GM19043 (cell line): ENCODE measurements at regions not wholly inside any gene's neighbourhood (a gene's known extent, or its start where the extent isn't known, plus 50 kb on each side); places are given as distances from the start of the nearest gene placed in this dataset.

Experiments
- ATAC-seq: cut with Tn5 transposase; IDR thresholded peaks from one replicate; pipeline ENCODE4 v1.9.1; 2021; ENCODE audit warnings: low read depth; ENCODE audit not compliant: unreplicated experiment

DNA sequence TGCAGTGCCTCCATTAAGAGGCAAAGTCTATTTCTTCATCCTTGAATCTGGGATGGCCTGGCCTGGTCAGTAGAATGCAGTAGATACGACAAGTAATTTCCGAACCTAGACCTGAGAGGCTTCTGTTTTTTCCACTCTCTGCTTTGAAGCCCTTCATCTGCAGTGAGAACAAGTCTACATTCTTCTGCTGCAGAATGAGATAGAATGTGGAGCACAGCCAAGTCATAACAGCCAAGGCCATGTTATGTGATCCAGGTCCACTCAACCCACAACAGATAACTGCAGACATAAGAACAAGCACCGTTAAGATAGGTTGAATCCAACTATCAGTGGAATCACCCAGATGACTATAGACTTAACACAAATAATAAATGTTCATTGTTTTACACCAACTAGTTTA is 1297.7 kb downstream of the C4orf33 start:
- no peak for ATAC-seq

DNA sequence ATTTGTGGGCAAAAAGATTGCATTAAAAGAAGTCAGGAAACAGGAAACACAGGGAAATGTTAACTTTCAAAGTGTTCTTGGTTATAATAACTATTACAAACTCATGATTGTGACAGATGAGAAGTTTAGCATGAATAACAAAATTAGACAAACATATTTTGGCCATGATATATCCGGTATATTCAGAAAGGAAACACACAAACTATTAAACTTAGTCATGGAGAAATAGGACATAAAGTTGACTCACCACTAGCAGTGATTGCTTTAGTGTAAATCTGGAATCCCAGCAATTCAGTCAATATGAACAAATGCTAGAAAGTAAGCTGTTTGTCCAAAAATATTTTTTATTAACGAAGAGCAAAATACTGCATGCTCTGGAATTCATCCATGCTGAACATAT is 1299.9 kb downstream of the C4orf33 start:
- no peak for ATAC-seq

DNA sequence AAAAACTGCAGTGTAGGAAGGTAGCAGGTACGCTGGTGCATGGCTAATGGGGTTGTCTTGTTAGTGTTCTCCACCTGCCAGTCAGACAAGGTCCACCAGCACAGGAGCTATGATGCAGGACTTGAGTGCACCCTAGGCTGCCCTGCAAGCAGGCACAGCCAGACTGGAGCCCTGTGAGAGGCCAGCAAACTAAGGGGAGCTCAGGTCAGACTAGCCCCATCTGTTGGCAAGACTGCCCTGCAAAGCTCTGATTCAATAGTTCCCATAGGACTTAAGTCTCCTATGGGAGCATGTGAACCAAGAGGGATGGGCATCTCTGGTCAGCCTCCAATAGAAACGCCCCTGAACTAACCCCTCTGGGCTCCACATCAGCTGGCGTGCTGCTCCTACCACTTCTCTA is 1307.3 kb downstream of the C4orf33 start:
- ATAC-seq, result no peak

DNA sequence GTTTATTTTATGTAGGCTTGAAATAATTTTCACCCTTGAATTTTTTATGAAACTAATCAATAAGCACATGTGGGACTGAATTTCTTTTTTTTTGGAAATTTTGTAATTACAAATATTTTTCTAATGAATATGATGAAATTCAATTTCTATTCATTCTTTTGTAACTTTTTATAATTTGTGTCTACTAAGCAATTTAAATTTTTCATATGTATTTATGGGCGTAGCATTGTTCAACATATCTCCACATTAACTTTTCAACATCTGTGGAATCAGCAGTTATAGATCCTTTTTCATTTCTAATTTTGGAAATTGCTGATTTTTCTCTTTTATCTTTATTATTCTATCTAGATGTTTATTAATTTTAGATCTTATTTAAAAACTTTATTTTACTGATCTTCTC is 1320.3 kb downstream of the C4orf33 start:
- ATAC-seq, result no peak

DNA sequence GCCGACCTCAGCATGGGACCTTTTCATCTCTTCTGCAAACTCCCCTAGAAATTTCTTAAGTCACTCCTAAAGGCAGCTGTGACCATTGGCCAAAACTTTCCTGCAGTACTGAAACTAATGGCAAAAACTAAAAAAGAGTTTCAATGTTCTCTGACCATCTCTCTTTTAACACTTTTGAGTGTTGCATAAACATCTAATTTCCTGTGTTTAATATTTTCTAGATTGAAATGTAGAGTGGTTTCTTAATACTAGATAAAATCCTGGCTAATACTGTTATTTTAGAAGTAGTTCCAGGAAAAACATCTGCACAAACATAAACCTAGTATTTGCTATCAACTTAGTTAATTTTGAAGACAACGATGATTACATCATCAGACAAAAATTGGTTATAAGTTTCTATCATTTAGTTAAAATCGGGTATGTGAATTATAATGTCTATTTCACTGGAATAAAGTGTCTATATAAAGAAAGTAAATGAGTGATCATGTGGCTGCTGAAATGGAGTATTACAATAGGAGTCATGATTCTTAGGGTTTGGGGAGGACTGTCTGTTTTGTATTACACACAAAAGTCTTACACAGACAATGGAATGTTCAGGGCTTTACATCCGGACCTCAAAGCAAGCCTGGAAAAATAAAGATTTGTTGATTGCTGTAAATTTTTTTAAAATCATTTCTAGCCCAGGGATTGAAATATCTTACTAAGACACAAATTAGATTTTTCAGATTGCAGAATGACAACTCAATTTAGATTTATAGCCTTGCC is 1323.4 kb downstream of the C4orf33 start:
- no peak for ATAC-seq

DNA sequence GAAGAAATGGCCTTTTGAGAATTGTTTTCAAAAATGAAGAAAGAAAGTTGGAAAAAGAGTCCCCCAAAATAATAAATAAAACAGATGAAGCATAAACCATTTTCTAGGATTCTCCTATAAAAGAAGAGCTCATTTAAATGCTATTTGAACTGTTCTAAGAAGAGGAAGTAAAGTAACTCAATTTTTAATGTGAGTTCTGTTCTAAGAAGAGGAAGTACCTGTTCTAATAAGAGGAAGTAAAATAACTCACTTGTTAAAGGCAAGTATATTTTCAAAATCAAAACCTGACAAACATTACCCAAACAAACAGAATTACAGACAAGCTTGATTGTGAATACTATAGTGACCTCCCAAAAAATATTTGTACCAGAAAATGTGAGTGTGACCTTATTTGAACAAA is 1326.3 kb downstream of the C4orf33 start:
- no peak for ATAC-seq

DNA sequence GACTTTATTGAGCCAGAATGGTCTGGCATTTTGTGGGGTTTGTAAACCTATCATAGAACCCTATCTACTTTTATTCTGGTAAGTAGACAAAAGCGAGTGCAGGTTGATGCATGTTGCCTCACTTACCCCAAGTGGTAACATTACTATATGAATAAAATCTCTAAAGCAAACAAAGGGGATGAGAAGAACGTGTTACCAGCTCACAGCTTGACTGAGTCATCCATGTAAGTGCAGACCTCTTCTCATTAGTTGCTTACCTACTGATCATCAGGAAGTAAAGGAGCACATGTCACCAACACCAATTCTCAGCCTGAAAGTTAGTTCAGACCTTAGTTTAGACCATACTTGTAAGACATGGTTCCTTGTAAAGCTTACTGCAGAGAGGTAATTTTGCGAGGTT is 1328.3 kb downstream of the C4orf33 start:
- no peak for ATAC-seq

DNA sequence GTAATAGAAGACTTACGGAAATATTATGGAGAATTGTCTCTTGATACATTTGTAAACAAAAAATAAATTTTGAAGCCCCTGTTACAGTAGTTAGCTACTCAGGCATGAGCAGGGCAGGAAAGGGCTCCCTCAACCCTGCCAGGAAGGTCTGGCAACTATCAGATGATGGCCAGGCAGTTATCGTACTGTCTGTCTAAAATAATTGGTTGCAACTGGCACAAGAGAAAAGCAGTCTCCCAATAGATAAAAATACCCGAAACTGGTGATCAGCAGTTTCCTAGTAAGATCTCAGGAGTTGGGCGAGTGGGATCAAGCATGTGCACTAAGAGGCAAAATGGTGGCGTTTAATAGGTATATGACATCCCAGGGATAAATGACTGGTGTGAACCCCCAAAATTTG is 1336.3 kb downstream of the C4orf33 start:
- ATAC-seq, result no peak

DNA sequence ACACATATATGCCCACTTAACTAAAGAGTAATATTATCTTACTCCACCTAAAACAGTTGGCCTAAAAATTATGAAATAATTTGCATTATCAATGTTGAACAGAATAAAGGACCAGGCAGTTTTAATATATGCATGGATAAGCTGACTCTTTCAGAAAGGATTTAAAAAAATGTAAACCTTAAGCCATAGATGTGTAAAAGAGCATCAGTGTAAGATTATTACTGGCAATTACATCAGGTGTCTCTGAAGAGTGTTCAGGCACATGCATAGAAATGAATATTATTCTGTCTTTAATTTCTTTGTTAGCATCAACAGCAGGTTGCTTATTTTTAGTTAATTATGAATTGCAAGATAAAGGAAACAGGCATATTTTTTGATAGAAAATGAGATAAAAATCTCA is 1353.8 kb downstream of the C4orf33 start:
- no peak for ATAC-seq

DNA sequence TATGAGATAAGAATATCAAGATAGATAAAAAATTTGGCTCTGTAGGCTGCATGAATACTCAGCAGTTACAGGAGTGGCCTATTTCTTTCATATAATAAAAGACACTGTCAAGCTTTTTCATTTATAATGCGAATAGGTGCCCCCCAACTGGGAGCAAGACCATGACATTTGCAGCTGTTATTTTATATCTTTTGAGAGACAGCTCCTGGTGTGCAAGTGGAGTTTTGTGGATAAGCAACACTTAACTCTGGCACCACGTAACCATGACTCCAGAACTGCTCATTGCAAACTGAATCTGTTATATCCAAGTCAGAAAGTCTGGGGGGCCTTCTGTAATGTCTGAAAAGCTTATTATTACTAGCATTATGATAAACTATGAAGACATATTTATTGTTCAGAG is 1372.4 kb downstream of the C4orf33 start:
- no peak for ATAC-seq

DNA sequence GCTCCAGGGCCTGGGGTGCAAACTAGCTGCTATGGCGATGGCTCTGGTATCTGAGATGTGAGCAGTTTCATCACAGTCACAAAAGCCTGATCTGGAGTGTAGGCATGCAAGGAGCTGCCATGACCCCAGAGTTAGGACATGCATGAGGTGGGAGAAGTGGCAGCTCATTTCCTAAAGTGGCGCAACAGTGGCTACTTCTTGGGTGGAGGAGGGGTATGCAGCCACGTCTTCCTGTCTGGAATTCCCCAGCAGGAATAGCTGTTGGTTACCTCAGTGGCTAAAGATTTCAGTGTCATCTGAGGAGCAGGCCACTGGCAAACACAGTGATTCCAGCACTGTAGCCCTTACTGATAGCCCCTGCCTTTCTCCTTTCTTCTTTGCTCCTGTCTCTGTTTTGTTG is 1382.5 kb downstream of the C4orf33 start:
- ATAC-seq, result no peak

DNA sequence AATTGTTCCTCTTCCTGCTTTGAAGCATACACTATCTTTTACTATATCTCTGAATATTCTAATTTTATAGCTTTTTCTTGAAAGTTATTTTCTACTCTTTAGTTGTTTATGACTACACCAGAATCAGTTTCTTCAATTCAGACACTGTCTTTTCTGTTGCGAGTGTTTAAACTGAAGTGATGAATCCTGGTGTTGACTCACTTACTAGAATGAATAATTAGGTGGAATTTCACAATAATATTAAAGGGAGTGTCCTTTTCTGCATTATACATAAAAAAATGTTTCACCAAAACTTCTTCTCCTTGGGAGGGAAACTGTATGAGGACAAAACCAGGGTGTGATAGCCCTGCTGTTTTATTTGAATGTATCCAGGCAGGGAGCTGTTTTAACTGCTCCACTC is 1383.1 kb downstream of the C4orf33 start:
- no peak for ATAC-seq

DNA sequence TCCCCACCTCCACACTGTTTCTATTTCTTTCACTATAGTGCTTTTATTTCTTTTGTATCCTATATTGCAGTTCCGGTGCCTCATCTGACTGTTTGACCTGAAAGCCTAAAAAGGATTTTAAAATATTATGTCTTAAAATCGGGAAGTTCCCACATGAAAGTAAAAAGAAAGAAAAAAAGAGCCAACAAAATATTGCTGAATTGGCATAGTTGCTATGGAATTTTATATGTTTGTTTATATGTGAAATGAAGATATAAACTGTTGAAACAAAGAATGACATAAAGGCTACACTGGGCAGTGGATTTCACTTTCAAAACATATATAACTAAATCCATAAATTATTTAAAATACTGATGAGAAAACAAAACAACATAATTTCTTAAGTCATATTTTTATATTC is 1383.7 kb downstream of the C4orf33 start:
- ATAC-seq, result no peak

DNA sequence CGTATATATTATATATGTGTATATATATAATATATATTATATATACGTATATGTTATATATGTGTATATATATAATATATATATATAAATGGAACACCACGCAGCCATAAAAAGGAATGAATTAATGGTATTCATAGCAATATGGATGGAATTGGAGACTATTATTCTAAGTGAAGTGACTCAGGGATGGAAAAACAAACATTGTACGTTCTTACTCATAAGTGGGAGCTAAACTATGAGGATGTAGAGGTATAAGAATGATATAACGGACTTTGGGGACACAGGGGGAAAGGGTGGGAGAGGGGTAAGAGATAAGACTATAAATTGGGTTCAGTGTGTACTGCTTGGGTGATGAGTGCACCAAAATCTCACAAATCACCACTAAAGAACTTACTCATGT is 1388.9 kb downstream of the C4orf33 start:
- no peak for ATAC-seq

DNA sequence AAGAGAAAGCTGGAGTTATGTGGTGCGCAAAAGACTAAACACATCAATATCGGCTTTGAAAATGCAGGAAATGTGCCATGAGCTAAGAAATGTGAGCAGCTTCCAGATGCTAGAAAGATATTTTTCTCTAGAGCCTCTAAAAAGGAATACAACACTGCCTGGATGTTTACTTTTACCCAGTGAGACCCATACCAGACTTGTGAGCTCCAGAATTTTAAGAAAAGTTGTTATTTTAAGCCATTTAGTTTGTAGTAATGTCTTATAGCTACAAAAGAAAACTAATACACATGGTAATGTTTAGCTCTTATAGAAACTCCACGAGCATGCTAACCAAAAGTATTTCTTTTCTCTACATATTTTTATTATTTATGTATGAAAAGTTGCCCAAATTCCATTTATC is 1389.4 kb downstream of the C4orf33 start:
- no peak for ATAC-seq

DNA sequence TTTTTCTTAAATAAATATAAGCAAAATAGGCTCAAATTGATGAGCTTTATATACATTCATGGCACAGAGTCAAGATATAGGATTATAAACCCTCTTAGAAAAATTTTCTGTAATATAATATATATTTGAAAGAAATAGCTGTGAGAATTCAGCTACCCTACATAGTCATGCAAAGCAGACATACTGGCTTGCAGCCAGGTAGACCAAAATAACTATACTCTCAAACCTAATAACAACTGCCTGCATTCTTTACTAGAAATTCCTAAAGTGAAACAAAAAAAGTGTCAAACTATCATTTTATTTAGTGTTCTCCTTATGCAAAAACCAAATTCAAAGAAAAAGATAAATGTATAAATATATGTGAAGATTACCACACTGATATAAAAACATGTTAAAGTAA is 1390.2 kb downstream of the C4orf33 start:
- no peak for ATAC-seq

DNA sequence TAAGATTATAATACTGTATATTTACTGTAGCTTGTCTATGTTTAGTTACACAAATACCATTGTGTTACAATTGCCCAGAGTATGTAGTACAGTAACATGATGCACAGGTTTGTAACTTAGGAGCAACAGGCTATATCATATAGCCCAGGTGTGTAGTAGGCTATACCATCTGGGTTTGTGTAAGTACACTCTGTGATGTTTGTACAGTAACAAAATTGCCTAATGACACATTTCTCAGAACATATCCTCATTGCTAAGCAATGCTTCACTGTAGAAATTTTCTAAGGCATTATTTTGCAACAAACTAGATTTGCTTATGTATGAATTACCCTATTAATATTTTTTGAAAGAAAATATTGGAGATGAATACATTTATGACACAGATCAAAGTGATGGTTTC is 1390.9 kb downstream of the C4orf33 start:
- no peak for ATAC-seq

DNA sequence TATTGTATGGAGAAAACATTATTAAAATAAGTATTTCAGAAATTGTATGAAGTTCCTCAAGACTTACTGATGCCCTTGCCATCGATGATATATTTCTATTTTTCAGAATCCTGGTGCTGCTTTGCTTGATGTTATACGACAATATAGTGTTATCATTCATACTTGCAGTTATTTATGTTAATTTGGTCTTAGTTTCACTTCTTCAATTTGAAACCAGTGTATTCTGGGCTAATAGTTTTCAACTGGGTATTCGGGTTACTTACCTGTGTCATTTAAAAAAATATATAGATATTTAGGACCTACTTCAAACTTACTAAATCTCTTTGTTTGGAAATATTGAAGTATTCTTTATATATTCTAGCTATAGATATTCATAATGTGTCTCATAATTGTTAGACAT is 1414.7 kb downstream of the C4orf33 start:
- no peak for ATAC-seq

DNA sequence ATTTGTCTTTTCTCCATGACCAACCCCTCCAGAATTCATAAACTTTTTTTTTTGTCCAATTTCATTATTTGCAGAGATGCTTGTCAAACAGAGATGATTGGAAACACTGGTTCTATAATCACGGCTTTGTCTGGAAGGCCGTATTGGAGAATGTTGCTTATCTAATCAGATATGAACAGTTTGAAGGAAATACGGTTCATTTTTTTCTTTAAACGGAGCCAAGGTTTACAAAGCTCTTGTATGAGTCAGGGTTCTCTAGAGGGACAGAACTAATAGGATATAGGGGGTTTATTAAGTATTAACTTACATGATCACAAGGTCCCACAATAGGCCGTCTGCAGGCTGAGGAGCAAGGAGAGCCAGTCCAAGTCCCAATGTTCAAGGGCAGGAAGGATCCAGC is 1415.8 kb downstream of the C4orf33 start:
- no peak for ATAC-seq

DNA sequence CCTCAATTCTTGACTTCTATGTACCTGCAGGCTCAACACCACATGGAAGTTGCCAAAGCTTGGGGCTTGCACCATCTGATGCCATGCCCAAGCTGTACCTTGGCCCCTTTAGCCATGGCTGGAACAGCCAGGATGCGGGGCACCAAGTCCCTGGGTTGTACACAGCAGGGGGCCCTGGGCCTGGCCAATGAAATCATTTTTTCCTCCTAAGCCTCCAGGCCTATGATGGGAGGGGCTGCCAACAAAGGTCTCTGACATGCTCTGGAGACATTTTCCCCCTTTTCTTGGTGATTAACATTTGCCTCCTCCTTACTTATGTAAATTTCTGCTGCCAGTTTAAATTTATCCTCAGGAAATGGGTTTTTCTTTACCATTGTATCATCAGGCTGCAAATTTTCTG is 1428.1 kb downstream of the C4orf33 start:
- no peak for ATAC-seq

DNA sequence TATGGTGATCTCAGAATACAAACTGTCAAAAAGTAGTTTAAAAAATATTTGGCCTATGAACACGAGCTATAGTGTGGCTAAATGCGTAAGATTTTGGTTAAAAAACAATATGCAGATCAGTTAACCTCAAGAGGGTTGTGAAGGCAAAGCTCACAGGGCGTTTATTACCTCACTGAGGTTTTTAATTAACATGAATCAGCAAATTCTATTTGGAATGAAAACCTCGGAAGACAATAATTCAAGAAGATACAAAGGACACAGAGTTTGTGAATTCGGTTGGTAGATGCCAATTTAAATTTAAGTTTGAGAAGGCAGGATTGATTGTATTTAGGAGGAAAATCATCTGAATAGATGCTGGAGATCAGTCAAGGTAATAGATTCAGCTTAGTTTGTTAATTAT is 1434.6 kb downstream of the C4orf33 start:
- no peak for ATAC-seq

DNA sequence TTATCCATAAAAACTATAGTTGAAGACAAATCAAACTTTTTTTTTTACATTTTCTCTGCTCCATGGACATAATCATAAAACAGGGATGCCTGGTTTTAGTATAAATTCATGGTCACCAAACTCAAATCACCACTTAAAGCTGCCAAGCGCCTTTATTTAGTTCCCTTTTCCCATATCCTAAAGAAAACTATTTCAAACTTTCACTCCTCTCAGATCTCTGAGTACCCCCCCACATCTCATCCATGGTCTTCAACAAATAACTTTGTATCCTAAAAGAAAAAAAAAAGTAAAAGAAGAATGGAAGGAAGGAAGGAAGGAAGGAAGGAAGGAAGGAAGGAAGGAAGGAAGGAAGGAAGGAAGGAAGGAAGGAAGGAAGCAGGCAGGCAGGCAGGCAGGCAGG is 1438.7 kb downstream of the C4orf33 start:
- no peak for ATAC-seq

DNA sequence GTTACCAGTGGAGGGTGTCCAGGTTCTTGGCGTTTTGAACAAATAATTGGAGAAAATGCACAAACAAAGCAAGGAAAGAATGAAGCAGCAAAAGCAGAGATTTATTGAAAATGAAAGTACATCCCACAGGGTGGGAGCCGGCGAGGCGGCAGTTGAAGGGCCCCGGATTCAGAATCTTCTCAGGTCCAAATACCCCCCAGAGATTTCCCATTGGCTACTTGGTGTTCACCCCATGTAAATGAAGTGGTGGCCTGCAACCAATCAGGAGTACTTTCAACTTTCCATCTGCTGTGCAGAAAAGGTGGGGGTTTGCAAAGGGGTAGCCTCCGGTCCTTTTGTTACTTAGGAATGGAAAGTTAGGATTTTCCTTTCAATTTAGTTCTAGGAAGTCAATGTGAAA is 1447.0 kb downstream of the C4orf33 start:
- ATAC-seq, result no peak
